Stimulated activated CD8-positive, alpha-beta memory T cell treated with anti-CD3 and anti-CD28 coated beads, Interleukin-4, amount 100 ng/mL, for 24 hours (primary cell): ENCODE measurements at regions not wholly inside any gene's neighbourhood (a gene's known extent, or its start where the extent isn't known, plus 50 kb on each side); places are given as distances from the start of the nearest gene placed in this dataset.

Source experiments
- DNase-seq: peaks from one replicate; pipeline ENCODE4 v3.0.0-alpha.2; 2020; ENCODE audit warnings: low read depth

GRCh38 chr6:154561750-154562149, 51.3 kb upstream of the CNKSR3 start:
- DNase-seq, result no peak

- no peak for DNase-seq
Observed at GRCh38 chr6:154565331-154565730, 54.8 kb upstream of the CNKSR3 start.

GRCh38 chr6:154566866-154567265, 56.4 kb upstream of the CNKSR3 start:
- no peak for DNase-seq

- no peak for DNase-seq
Observed at GRCh38 chr6:154567695-154568220, 57.3 kb upstream of the CNKSR3 start.

- DNase-seq, result no peak
Observed at GRCh38 chr6:154569156-154569862, 58.8 kb upstream of the CNKSR3 start.

GRCh38 chr6:154570505-154570904, 60.0 kb upstream of the CNKSR3 start:
- no peak for DNase-seq

GRCh38 chr6:154572556-154572955, 62.1 kb upstream of the CNKSR3 start:
- DNase-seq, result no peak

GRCh38 chr6:154578004-154578559, 67.6 kb upstream of the CNKSR3 start:
- DNase-seq, result no peak

- no peak for DNase-seq
Observed at GRCh38 chr6:154579046-154579445, 68.6 kb upstream of the CNKSR3 start.

GRCh38 chr6:154579485-154579884, 69.0 kb upstream of the CNKSR3 start:
- DNase-seq, result no peak

- no peak for DNase-seq
Observed at GRCh38 chr6:154580397-154581135, 70.1 kb upstream of the CNKSR3 start.

- DNase-seq, result no peak
Observed at GRCh38 chr6:154582696-154583095, 72.2 kb upstream of the CNKSR3 start.

GRCh38 chr6:154583546-154584188, 73.2 kb upstream of the CNKSR3 start:
- DNase-seq, result no peak

- DNase-seq, result no peak
Observed at GRCh38 chr6:154590756-154591155, 80.3 kb upstream of the CNKSR3 start.

- no peak for DNase-seq
Observed at GRCh38 chr6:154591234-154591633, 80.7 kb upstream of the CNKSR3 start.

GRCh38 chr6:154592199-154592860, 81.8 kb upstream of the CNKSR3 start:
- DNase-seq, result no peak

- no peak for DNase-seq
Observed at GRCh38 chr6:154593122-154593521, 82.6 kb upstream of the CNKSR3 start.

GRCh38 chr6:154594496-154595198, 84.2 kb upstream of the CNKSR3 start:
- no peak for DNase-seq

GRCh38 chr6:154595538-154595937, 85.1 kb upstream of the CNKSR3 start:
- DNase-seq, result no peak

- DNase-seq, result no peak
Observed at GRCh38 chr6:154596009-154596408, 85.5 kb upstream of the CNKSR3 start.

GRCh38 chr6:154596701-154597100, 86.2 kb upstream of the CNKSR3 start:
- DNase-seq, result no peak
